Activated T-cell treated with anti-CD3 and anti-CD28 coated beads for 1 hour (primary cell): ENCODE measurements at regions not wholly inside any gene's neighbourhood (a gene's known extent, or its start where the extent isn't known, plus 50 kb on each side); places are given as distances from the start of the nearest gene placed in this dataset.
"Not testable (repeated sequence)": the region's sequence is repeated elsewhere in the genome, so short reads cannot be mapped to it uniquely, and the experiment has no call there.

ENCODE experiments used
- DNase-seq: peaks from one replicate; pipeline ENCODE4 v3.0.0-alpha.2; 2020; ENCODE audit warnings: low read depth

- DNase-seq, result no peak
Measured at GRCh38 chr1:233790121-233790520, 114.4 kb upstream of the SLC35F3 start.

GRCh38 chr1:233790662-233791371, 113.7 kb upstream of the SLC35F3 start:
- DNase-seq, result peak; percentile 1

DNA sequence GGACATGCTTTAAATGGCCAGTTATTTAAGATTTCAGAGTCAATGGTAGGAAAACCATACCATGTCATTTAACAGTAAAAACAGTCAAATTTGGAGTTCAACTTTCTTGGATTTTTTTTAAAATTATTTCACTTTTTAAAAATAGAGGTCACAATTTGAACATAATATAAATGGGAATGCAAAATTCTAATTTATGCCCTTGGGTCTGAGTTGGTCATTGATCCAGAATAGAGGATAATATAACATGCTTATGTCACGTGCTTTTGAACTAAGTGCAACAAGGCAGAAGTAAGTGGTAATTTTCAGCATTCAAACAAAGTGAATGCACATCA, 113.1 kb upstream of the SLC35F3 start:
- DNase-seq, result no peak

DNA sequence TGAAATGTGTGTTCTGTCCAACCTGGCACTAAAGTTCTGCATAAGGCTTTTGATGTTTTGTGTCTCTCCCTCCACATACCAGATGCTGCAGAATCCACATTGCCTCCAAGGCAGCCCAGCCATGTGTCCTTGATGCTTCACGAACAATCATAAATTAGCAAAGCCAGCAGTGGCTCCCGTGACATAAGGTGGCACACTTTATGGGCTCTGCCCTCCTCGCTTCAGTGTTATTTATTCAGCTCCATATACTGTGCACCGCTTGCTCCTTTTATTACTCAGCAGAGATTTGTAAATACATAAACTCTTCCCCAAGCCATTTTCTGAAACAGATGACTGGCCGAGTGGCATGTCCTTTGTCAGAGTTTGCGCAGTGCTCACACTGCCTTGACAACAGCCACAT, 112.8 kb upstream of the SLC35F3 start:
- DNase-seq, result no peak

DNA sequence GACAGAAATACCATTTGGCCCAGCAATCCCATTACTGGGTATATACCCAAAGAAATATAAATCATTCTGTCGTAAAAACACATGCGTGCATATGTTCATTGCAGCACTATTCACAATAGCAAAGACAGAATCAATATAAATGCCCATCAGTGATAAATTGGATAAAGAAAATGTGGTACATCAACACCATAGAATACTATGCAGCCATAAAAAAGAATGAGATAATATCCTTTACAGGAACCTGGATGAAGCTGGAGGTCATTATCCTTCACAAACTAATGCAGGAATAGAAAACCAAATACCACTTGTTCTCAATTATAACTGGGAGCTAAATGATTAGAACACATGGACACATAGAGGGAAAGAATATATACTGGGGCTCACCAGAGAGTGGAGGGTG, 109.6 kb upstream of the SLC35F3 start:
- no peak for DNase-seq

DNA sequence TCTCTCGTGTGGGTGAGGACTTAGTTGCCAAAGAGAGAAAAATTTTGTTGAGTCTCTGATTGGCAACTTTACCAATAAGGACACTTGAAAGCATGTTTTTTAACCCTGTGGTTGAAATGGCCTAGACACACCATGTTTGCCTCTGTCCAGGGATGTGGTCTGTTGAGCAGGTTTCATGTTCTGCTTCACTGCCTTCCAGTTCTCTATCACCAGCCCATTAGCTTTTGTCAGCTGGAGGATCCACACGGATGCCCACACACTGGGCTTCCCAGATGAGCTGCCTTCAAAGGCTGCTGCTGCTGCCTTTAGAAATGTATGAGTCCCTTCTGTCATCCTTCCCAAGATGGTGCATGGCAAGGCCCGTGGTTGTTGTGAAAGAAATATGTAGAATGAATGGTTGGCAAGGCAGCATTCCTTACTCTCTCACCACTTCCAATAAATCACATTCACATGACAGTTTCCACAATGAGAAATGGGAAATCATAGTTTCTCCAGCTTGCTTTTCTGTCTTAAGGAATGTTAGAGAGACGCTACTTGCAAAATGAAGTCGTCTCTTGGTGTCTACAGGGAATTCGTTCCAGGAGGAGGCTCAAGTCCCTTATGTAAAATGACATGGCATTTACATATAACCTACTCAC, 108.2 kb upstream of the SLC35F3 start:
- DNase-seq, result no peak

DNA sequence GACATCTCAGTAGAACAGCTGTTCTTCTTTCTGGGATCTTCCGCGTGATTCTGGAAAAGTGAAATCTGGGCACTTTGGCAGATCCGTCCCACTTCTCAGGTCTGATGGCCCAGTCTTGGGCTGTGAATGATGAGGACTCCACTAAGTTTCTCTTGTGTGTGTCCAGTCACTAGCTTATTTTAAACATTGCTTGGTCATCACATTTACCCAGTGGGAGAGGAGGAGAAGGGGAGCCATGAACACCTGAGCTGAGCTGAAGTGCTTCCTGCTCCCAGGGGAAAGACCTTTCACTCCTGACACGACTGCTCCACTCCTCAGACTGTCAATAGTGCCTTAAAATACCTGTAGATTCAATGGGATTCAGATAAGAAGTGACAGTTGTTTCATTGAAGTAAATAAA, 101.9 kb upstream of the SLC35F3 start:
- DNase-seq, result no peak

DNA sequence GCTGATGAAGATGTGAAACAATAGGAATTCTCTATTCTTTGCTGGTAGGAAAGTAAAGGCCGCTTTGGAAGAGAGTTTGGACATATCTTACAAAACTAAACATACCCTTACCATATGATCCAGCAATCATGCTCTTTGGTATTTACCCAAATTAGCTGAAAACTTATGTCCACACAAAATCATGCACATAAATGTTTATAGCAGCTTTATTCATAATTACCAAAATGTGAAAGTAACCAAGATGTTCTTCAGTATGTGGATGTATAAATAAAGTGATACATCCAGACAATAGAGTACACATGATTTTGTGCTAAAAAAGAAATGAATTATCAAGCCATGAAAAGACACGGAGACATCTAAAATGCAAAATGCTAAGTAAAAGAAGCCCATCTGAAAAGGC, 98.7 kb upstream of the SLC35F3 start:
- DNase-seq, result no peak

DNA sequence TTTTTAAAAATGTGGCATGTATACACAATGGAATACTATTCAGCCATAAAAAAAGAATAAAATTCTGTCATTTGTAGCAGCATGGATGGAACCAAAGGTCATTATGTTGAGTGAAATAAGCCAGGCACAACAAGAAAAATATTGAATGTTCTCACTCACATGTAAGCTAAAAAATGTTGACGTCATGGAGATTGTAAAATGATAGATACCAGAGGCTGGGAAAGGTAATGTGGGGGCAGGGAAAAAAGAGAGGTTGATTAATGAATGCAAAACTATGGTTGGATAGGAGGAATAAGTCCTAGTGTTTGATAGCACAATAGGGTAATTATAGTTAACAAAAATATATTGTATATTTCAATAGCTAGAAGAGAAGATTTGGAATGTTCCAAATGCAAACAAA, 89.1 kb upstream of the SLC35F3 start:
- no peak for DNase-seq

GRCh38 chr1:233815865-233816264, 88.6 kb upstream of the SLC35F3 start:
- no peak for DNase-seq

DNA sequence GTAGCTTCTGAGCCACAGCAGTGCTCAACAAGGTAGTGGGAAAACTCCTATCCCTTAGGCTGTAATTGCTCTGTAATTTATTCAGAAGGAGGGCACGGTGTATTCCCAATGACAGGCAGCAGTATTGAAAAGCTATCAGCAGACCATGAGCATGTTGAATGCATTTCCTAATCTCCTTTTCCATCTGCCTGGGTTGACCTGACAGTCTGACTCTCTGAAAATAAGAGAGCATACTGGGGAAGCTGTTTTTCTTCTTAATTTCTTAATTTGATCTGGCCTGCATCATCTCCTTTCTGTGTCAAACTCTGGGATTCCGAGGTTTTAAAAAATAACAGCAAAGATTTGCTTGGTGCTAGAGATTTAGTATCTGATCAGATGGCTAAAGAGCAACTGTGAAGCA, 88.1 kb upstream of the SLC35F3 start:
- DNase-seq, result no peak

DNA sequence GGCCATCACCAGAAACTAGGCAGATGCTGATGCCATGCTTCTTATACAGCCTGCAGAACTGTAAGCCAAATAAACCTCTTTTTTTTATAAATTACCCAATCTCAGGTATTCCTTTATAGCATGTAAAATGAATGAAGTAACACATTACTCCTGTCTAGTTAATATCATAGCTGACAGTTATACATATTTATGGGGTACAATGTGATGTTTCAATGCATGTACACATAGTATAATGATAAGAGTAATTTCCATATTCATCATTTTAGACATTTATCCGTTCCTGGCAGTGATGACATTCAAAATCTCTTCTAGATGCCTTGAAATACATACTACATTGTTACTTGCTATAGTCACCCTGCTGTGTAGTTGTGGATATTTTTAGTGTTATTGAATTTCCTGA, 85.4 kb upstream of the SLC35F3 start:
- no peak for DNase-seq

- not testable (repeated sequence) for DNase-seq
Measured at GRCh38 chr1:233824179-233824578, 80.3 kb upstream of the SLC35F3 start.

DNA sequence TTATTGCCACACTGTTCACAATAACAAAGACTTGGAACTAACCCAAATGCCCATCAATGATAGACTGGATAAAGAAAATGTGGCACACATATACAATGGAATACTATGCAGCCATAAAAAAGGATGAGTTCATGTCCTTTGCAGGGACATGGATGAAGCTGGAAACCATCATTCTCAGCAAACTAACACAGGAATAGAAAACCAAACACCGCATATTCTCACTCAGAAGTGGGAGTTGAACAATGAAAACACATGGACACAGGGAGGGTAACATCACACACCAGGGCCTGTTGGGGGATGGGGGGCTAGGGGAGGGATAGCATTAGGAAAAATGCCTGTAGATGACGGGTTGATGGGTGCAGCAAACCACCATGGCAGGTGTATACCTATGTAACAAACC, 76.5 kb upstream of the SLC35F3 start:
- DNase-seq, result not testable (repeated sequence)

DNA sequence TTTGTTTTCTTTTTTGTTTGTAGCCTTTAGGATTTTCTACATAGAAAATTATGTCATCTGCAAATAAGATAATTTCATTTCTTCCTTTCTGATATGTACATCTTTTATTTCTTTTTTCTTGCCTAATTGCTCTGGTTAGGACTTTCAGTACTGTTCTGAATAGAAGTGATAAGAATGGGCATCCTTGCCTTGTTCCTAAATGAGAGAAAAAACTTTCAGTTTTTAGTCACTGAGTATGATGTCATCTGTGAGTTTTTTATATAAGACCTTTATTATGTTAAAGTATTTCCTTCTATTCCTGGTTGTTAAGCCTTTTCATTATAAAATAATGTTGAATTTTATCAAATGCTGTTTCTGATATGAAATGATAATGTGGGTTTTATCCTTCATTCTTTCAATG, 76.0 kb upstream of the SLC35F3 start:
- no peak for DNase-seq

- no peak for DNase-seq
Measured at GRCh38 chr1:233834609-233835008, 69.9 kb upstream of the SLC35F3 start.

DNA sequence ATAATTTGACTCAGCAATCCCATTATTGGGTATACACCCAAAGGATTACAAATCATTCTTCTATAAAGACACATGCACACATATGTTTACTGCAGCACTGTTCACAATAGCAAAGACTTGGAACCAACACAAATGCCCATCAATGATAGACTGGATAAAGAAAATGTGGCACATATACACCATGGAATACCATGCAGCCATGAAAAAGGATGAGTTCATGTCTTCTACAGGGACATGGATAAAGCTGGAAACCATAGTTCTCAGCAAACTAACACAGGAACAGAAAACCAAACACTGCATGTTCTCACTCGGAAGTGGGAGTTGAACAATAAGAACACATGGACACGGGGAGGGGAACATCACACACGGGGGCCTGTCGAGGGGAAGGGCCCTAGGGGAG, 66.3 kb upstream of the SLC35F3 start:
- not testable (repeated sequence) for DNase-seq

GRCh38 chr1:233843525-233844204, 60.8 kb upstream of the SLC35F3 start:
- DNase-seq, result no peak

GRCh38 chr1:233844275-233844674, 60.2 kb upstream of the SLC35F3 start:
- DNase-seq, result no peak

GRCh38 chr1:233844692-233845091, 59.8 kb upstream of the SLC35F3 start:
- DNase-seq, result no peak
